RPMI7951 (cell line): ENCODE measurements at regions not wholly inside any gene's neighbourhood (a gene's known extent, or its start where the extent isn't known, plus 50 kb on each side); places are given as distances from the start of the nearest gene placed in this dataset.
A peak's percentile ranks its signal among the peaks of the same experiment; 100 is the strongest.

ENCODE experiments used
- DNase-seq: peaks from one replicate; pipeline ENCODE4 v3.0.0-alpha.2; 2012; ENCODE audit warnings: low read depth

- DNase-seq, result no peak
Observed at GRCh38 chr10:76666891-76667290, 970.7 kb downstream of the KCNMA1 start.

GRCh38 chr10:76665029-76665428 is 972.6 kb downstream of the KCNMA1 start:
- no peak for DNase-seq

GRCh38 chr10:76657337-76658012 is 980.1 kb downstream of the KCNMA1 start:
- no peak for DNase-seq

- no peak for DNase-seq
Observed at GRCh38 chr10:76651154-76651553, 986.5 kb downstream of the KCNMA1 start.

GRCh38 chr10:76649723-76650127 is 987.9 kb downstream of the KCNMA1 start:
- DNase-seq, result peak; percentile 74

GRCh38 chr10:76649254-76649653 is 988.4 kb downstream of the KCNMA1 start:
- no peak for DNase-seq

GRCh38 chr10:76647301-76647700 is 990.3 kb downstream of the KCNMA1 start:
- peak; percentile 59 for DNase-seq

- no peak for DNase-seq
Observed at GRCh38 chr10:76645341-76645740, 992.3 kb downstream of the KCNMA1 start.

- DNase-seq, result no peak
Observed at GRCh38 chr10:76644476-76644875, 993.1 kb downstream of the KCNMA1 start.

- DNase-seq, result no peak
Observed at GRCh38 chr10:76643511-76643911, 994.1 kb downstream of the KCNMA1 start.

- DNase-seq, result no peak
Observed at GRCh38 chr10:76642358-76642757, 995.2 kb downstream of the KCNMA1 start.

GRCh38 chr10:76641215-76641614 is 996.4 kb downstream of the KCNMA1 start:
- DNase-seq, result no peak

GRCh38 chr10:76640806-76641205 is 996.8 kb downstream of the KCNMA1 start:
- no peak for DNase-seq

GRCh38 chr10:76632767-76633051 is 1004.9 kb downstream of the KCNMA1 start:
- DNase-seq, result peak; percentile 35

- DNase-seq, result peak; percentile 17
Observed at GRCh38 chr10:76631884-76632766, 1005.5 kb downstream of the KCNMA1 start.

GRCh38 chr10:76631036-76631670 is 1006.5 kb downstream of the KCNMA1 start:
- no peak for DNase-seq

- DNase-seq, result peak; percentile 19
Observed at GRCh38 chr10:76628801-76629200, 1008.8 kb downstream of the KCNMA1 start.

- DNase-seq, result no peak
Observed at GRCh38 chr10:76626386-76626785, 1011.2 kb downstream of the KCNMA1 start.

GRCh38 chr10:76624470-76624869 is 1013.1 kb downstream of the KCNMA1 start:
- no peak for DNase-seq

- no peak for DNase-seq
Observed at GRCh38 chr10:76621886-76622620, 1015.6 kb downstream of the KCNMA1 start.

- no peak for DNase-seq
Observed at GRCh38 chr10:76618641-76619040, 1019.0 kb downstream of the KCNMA1 start.

GRCh38 chr10:76618171-76618570 is 1019.4 kb downstream of the KCNMA1 start:
- DNase-seq, result no peak
